PC-9 (cell line): ENCODE measurements at regions not wholly inside any gene's neighbourhood (a gene's known extent, or its start where the extent isn't known, plus 50 kb on each side); places are given as distances from the start of the nearest gene placed in this dataset.
"Not testable (repeated sequence)": the region's sequence is repeated elsewhere in the genome, so short reads cannot be mapped to it uniquely, and the experiment has no call there.

ENCODE experiments used
- EZH2 ChIP-seq: fragments of 200-600 bp; sonication (generic); IDR thresholded peaks from 2 replicates; pipeline ENCODE4 v1.8.0; 2017; ENCODE audit warnings: antibody characterized with exemption, low read depth
- TF ChIP-seq, protein P1 (sequence below): fragments of 200-600 bp; sonication (generic); conservative IDR thresholded peaks from 2 replicates; pipeline ENCODE4 v1.6.1; 2017; ENCODE audit warnings: mixed run types, antibody characterized with exemption, mild to moderate bottlenecking, moderate library complexity

DNA sequence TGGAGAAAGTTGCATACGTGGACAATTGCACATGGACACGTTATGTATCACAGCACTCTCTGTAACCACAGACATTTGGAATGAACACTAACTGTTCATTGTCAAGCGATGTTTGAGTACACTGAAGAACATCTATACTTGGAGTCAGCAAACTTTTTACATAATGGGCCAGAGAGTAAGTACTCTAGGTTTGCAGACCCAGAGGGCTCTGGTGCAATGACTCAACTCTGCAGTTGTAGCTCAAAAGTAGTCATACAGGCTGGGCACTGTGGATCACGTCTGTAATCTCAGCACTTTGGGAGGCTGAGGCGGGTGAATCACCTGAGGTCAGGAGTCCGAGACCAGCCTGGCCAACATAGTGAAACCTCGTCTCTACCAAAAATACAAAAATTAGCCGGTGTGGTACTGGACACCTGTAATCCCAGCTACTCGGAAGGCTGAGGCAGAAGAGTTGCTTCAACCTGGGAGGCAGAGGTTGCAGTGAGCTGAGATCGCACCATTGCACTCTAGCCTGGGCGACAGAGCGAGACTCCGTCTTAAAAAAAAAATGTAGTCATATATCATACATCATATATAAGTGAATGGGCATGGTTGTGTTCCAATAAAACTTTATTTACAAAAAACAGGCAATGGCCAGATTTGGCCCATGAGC lies 67.4 kb upstream of the NCOA3 start:
- TF ChIP-seq, protein P1, sequence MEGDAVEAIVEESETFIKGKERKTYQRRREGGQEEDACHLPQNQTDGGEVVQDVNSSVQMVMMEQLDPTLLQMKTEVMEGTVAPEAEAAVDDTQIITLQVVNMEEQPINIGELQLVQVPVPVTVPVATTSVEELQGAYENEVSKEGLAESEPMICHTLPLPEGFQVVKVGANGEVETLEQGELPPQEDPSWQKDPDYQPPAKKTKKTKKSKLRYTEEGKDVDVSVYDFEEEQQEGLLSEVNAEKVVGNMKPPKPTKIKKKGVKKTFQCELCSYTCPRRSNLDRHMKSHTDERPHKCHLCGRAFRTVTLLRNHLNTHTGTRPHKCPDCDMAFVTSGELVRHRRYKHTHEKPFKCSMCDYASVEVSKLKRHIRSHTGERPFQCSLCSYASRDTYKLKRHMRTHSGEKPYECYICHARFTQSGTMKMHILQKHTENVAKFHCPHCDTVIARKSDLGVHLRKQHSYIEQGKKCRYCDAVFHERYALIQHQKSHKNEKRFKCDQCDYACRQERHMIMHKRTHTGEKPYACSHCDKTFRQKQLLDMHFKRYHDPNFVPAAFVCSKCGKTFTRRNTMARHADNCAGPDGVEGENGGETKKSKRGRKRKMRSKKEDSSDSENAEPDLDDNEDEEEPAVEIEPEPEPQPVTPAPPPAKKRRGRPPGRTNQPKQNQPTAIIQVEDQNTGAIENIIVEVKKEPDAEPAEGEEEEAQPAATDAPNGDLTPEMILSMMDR = not testable (repeated sequence)
- not testable (repeated sequence) for TF ChIP-seq EZH2
